PC-3 (cell line): ENCODE measurements at regions not wholly inside any gene's neighbourhood (a gene's known extent, or its start where the extent isn't known, plus 50 kb on each side); places are given as distances from the start of the nearest gene placed in this dataset.

Experiments
- CTCF ChIP-seq: fragments of 300-600 bp; sonication (generic); conservative IDR thresholded peaks from 2 replicates; pipeline ENCODE4 v1.5.1; 2017; ENCODE audit warnings: antibody characterized with exemption, low read depth, mild to moderate bottlenecking, low read length
- EZH2 ChIP-seq: fragments of 300-600 bp; sonication (generic); IDR thresholded peaks from one replicate; pipeline ENCODE4 v1.6.1; 2017; ENCODE audit warnings: antibody characterized with exemption, mild to moderate bottlenecking, low read length; ENCODE audit not compliant: unreplicated experiment

GRCh38 chr10:94061026-94061425 lies 67.3 kb downstream of the PLCE1 start:
- no peak for TF ChIP-seq CTCF
- TF ChIP-seq EZH2 = no peak
